ENCODE measurements at regions not wholly inside any gene's neighbourhood (a gene's known extent, or its start where the extent isn't known, plus 50 kb on each side); places are given as distances from the start of the nearest gene placed in this dataset.

GRCh38 chr9:82299870-82300269 lies 311.3 kb downstream of the SPATA31D1 start:
- Histone ChIP-seq H3K79me2 (ENCODE audit: control insufficient read depth, insufficient read depth, low read length, unreplicated experiment) (no peaks in the 10 kb centered on the region), H3K4me3 (ENCODE audit: low read depth, low read length) (no peak overlapping the region), H3K36me3 (ENCODE audit: insufficient read depth, low read length) (no peaks in the 10 kb centered on the region), H3K27me3 (ENCODE audit: insufficient read depth, low read length) (no peaks in the 10 kb centered on the region), H3K4me1 (ENCODE audit: control insufficient read depth, insufficient read depth, low read length, unreplicated experiment) (no peaks in the 10 kb centered on the region), H3K27ac (ENCODE audit: low read depth, low read length) (no peak overlapping the region), H2AFZ (ENCODE audit: low read length, unreplicated experiment) (no peak overlapping the region)

- no peak overlapping the region for H3K27ac ChIP-seq (ENCODE audit: low read depth, low read length)
- no peak overlapping the region for H3K4me3 ChIP-seq (ENCODE audit: low read depth, low read length)
- H3K79me2 ChIP-seq (ENCODE audit: control insufficient read depth, insufficient read depth, low read length, unreplicated experiment), result no peaks in the 10 kb centered on the region
- no peaks in the 10 kb centered on the region for H3K27me3 ChIP-seq (ENCODE audit: insufficient read depth, low read length)
- no peaks in the 10 kb centered on the region for H3K36me3 ChIP-seq (ENCODE audit: insufficient read depth, low read length)
- H2AFZ ChIP-seq (ENCODE audit: low read length, unreplicated experiment), result no peak overlapping the region
- no peaks in the 10 kb centered on the region for H3K4me1 ChIP-seq (ENCODE audit: control insufficient read depth, insufficient read depth, low read length, unreplicated experiment)
Measured at GRCh38 chr9:82302968-82303655, 314.5 kb downstream of the SPATA31D1 start.

GRCh38 chr9:82308836-82309235 lies 320.3 kb downstream of the SPATA31D1 start:
- Histone ChIP-seq H3K27ac (ENCODE audit: low read depth, low read length) (no peak overlapping the region), H3K27me3 (ENCODE audit: insufficient read depth, low read length) (no peaks in the 10 kb centered on the region), H3K4me1 (ENCODE audit: control insufficient read depth, insufficient read depth, low read length, unreplicated experiment) (no peaks in the 10 kb centered on the region), H3K79me2 (ENCODE audit: control insufficient read depth, insufficient read depth, low read length, unreplicated experiment) (no peaks in the 10 kb centered on the region), H3K36me3 (ENCODE audit: insufficient read depth, low read length) (no peaks in the 10 kb centered on the region), H2AFZ (ENCODE audit: low read length, unreplicated experiment) (no peak overlapping the region), H3K4me3 (ENCODE audit: low read depth, low read length) (no peak overlapping the region)

- Histone ChIP-seq H3K27ac (ENCODE audit: low read depth, low read length) (no peak overlapping the region), H3K4me1 (ENCODE audit: control insufficient read depth, insufficient read depth, low read length, unreplicated experiment) (no peaks in the 10 kb centered on the region), H3K36me3 (ENCODE audit: insufficient read depth, low read length) (no peaks in the 10 kb centered on the region), H3K4me3 (ENCODE audit: low read depth, low read length) (no peak overlapping the region), H3K79me2 (ENCODE audit: control insufficient read depth, insufficient read depth, low read length, unreplicated experiment) (no peaks in the 10 kb centered on the region), H3K27me3 (ENCODE audit: insufficient read depth, low read length) (no peaks in the 10 kb centered on the region), H2AFZ (ENCODE audit: low read length, unreplicated experiment) (no peak overlapping the region)
Measured at GRCh38 chr9:82313697-82314096, 325.1 kb downstream of the SPATA31D1 start.

GRCh38 chr9:82320566-82320965 lies 332.0 kb downstream of the SPATA31D1 start:
- H3K27me3 ChIP-seq (ENCODE audit: insufficient read depth, low read length), result no peaks in the 10 kb centered on the region
- H3K4me1 ChIP-seq (ENCODE audit: control insufficient read depth, insufficient read depth, low read length, unreplicated experiment), result no peaks in the 10 kb centered on the region
- H3K27ac ChIP-seq (ENCODE audit: low read depth, low read length), result no peak overlapping the region
- no peaks in the 10 kb centered on the region for H3K79me2 ChIP-seq (ENCODE audit: control insufficient read depth, insufficient read depth, low read length, unreplicated experiment)
- no peaks in the 10 kb centered on the region for H3K36me3 ChIP-seq (ENCODE audit: insufficient read depth, low read length)
- H3K4me3 ChIP-seq (ENCODE audit: low read depth, low read length), result no peak overlapping the region
- H2AFZ ChIP-seq (ENCODE audit: low read length, unreplicated experiment), result no peak overlapping the region

GRCh38 chr9:82325907-82326306 lies 337.3 kb downstream of the SPATA31D1 start:
- no peaks in the 10 kb centered on the region for H3K36me3 ChIP-seq (ENCODE audit: insufficient read depth, low read length)
- no peaks in the 10 kb centered on the region for H3K27me3 ChIP-seq (ENCODE audit: insufficient read depth, low read length)
- H3K4me1 ChIP-seq (ENCODE audit: control insufficient read depth, insufficient read depth, low read length, unreplicated experiment), result no peaks in the 10 kb centered on the region
- no peak overlapping the region for H3K27ac ChIP-seq (ENCODE audit: low read depth, low read length)
- no peaks in the 10 kb centered on the region for H3K79me2 ChIP-seq (ENCODE audit: control insufficient read depth, insufficient read depth, low read length, unreplicated experiment)
- no peak overlapping the region for H3K4me3 ChIP-seq (ENCODE audit: low read depth, low read length)
- H2AFZ ChIP-seq (ENCODE audit: low read length, unreplicated experiment), result no peak overlapping the region

GRCh38 chr9:82327641-82328040 lies 339.1 kb downstream of the SPATA31D1 start:
- H3K36me3 ChIP-seq (ENCODE audit: insufficient read depth, low read length), result no peaks in the 10 kb centered on the region
- no peaks in the 10 kb centered on the region for H3K27me3 ChIP-seq (ENCODE audit: insufficient read depth, low read length)
- no peak overlapping the region for H2AFZ ChIP-seq (ENCODE audit: low read length, unreplicated experiment)
- no peak overlapping the region for H3K27ac ChIP-seq (ENCODE audit: low read depth, low read length)
- no peak overlapping the region for H3K4me3 ChIP-seq (ENCODE audit: low read depth, low read length)
- peaks cover 14% of the 10 kb centered on the region for H3K4me1 ChIP-seq (ENCODE audit: control insufficient read depth, insufficient read depth, low read length, unreplicated experiment)
- no peaks in the 10 kb centered on the region for H3K79me2 ChIP-seq (ENCODE audit: control insufficient read depth, insufficient read depth, low read length, unreplicated experiment)

GRCh38 chr9:82331079-82331478 lies 342.5 kb downstream of the SPATA31D1 start:
- no peaks in the 10 kb centered on the region for H3K36me3 ChIP-seq (ENCODE audit: insufficient read depth, low read length)
- H2AFZ ChIP-seq (ENCODE audit: low read length, unreplicated experiment), result no peak overlapping the region
- no peak overlapping the region; the same call in 1 of the 2 replicates for H3K27ac ChIP-seq (ENCODE audit: low read depth, low read length)
- no peak overlapping the region for H3K4me3 ChIP-seq (ENCODE audit: low read depth, low read length)
- H3K27me3 ChIP-seq (ENCODE audit: insufficient read depth, low read length), result no peaks in the 10 kb centered on the region
- H3K4me1 ChIP-seq (ENCODE audit: control insufficient read depth, insufficient read depth, low read length, unreplicated experiment), result peaks cover 23% of the 10 kb centered on the region
- no peaks in the 10 kb centered on the region for H3K79me2 ChIP-seq (ENCODE audit: control insufficient read depth, insufficient read depth, low read length, unreplicated experiment)

GRCh38 chr9:82332018-82332773 lies 343.6 kb downstream of the SPATA31D1 start:
- Histone ChIP-seq H3K36me3 (ENCODE audit: insufficient read depth, low read length) (no peaks in the 10 kb centered on the region), H3K27me3 (ENCODE audit: insufficient read depth, low read length) (no peaks in the 10 kb centered on the region), H3K4me3 (ENCODE audit: low read depth, low read length) (peak overlapping the region; percentile 53; the same call in 1 of the 2 replicates), H3K4me1 (ENCODE audit: control insufficient read depth, insufficient read depth, low read length, unreplicated experiment) (peaks cover 23% of the 10 kb centered on the region), H3K27ac (ENCODE audit: low read depth, low read length) (peak overlapping the region; percentile 52), H3K79me2 (ENCODE audit: control insufficient read depth, insufficient read depth, low read length, unreplicated experiment) (no peaks in the 10 kb centered on the region), H2AFZ (ENCODE audit: low read length, unreplicated experiment) (peak overlapping the region; percentile 57)

GRCh38 chr9:82332774-82333152 lies 344.2 kb downstream of the SPATA31D1 start:
- Histone ChIP-seq H3K27me3 (ENCODE audit: insufficient read depth, low read length) (no peaks in the 10 kb centered on the region), H3K27ac (ENCODE audit: low read depth, low read length) (peak overlapping the region; percentile 52; the same call in 1 of the 2 replicates), H3K4me3 (ENCODE audit: low read depth, low read length) (0 out of 2 replicates have a peak overlapping the region, but pooled peaks have one; percentile 53), H3K36me3 (ENCODE audit: insufficient read depth, low read length) (no peaks in the 10 kb centered on the region), H2AFZ (ENCODE audit: low read length, unreplicated experiment) (no peak overlapping the region), H3K4me1 (ENCODE audit: control insufficient read depth, insufficient read depth, low read length, unreplicated experiment) (peaks cover 23% of the 10 kb centered on the region), H3K79me2 (ENCODE audit: control insufficient read depth, insufficient read depth, low read length, unreplicated experiment) (no peaks in the 10 kb centered on the region)

GRCh38 chr9:82333671-82334070 lies 345.1 kb downstream of the SPATA31D1 start:
- H2AFZ ChIP-seq (ENCODE audit: low read length, unreplicated experiment), result no peak overlapping the region
- peaks cover 24% of the 10 kb centered on the region for H3K4me1 ChIP-seq (ENCODE audit: control insufficient read depth, insufficient read depth, low read length, unreplicated experiment)
- H3K79me2 ChIP-seq (ENCODE audit: control insufficient read depth, insufficient read depth, low read length, unreplicated experiment), result no peaks in the 10 kb centered on the region
- no peak overlapping the region for H3K27ac ChIP-seq (ENCODE audit: low read depth, low read length)
- H3K27me3 ChIP-seq (ENCODE audit: insufficient read depth, low read length), result no peaks in the 10 kb centered on the region
- H3K4me3 ChIP-seq (ENCODE audit: low read depth, low read length), result no peak overlapping the region
- H3K36me3 ChIP-seq (ENCODE audit: insufficient read depth, low read length), result no peaks in the 10 kb centered on the region

Measured in ACC112 (cell line).